H9 (cell line): ENCODE measurements at regions not wholly inside any gene's neighbourhood (a gene's known extent, or its start where the extent isn't known, plus 50 kb on each side); places are given as distances from the start of the nearest gene placed in this dataset.

Source experiments
- DNase-seq: peaks from one replicate; pipeline ENCODE4 v3.0.0-alpha.2; 2017
- H2AFZ ChIP-seq: one replicate; pipeline ENCODE4 v1.6.1; 2013; ENCODE audit warnings: mild to moderate bottlenecking, low read length, control low read depth, moderate library complexity
- H2AK5ac ChIP-seq: 2 replicates; pipeline ENCODE4 v1.6.1; 2013; ENCODE audit warnings: low read length, control low read depth, mixed read lengths; ENCODE audit not compliant: insufficient read length
- H2BK120ac ChIP-seq: one replicate; pipeline ENCODE4 v1.6.1; 2013; ENCODE audit warnings: low read depth, mild to moderate bottlenecking, low read length, control low read depth, inconsistent platforms; ENCODE audit not compliant: poor library complexity, severe bottlenecking
- H2BK12ac ChIP-seq: 2 replicates; pipeline ENCODE4 v1.6.1; 2013; ENCODE audit warnings: low read length, control low read depth, mixed read lengths, low read depth; ENCODE audit not compliant: insufficient read length
- H2BK15ac ChIP-seq: 2 replicates; pipeline ENCODE4 v1.6.1; 2013; ENCODE audit warnings: low read depth, low read length, control low read depth
- H2BK20ac ChIP-seq: one replicate; pipeline ENCODE4 v1.6.1; 2013; ENCODE audit warnings: low read depth, mild to moderate bottlenecking, low read length, control low read depth, inconsistent platforms; ENCODE audit not compliant: poor library complexity, severe bottlenecking
- H2BK5ac ChIP-seq: 2 replicates; pipeline ENCODE4 v1.6.1; 2013; ENCODE audit warnings: low read length, control low read depth, mixed read lengths; ENCODE audit not compliant: insufficient read length
- H3K14ac ChIP-seq: 2 replicates; pipeline ENCODE4 v1.6.1; 2013; ENCODE audit warnings: low read length, control low read depth; ENCODE audit not compliant: insufficient read depth
- H3K18ac ChIP-seq: 2 replicates; pipeline ENCODE4 v1.6.1; 2013; ENCODE audit warnings: low read depth, mild to moderate bottlenecking, mixed read lengths, low read length, control low read depth; ENCODE audit not compliant: insufficient read length
- H3K23ac ChIP-seq: 2 replicates; pipeline ENCODE4 v1.6.1; 2013; ENCODE audit warnings: low read length, control low read depth, mixed read lengths, low read depth; ENCODE audit not compliant: insufficient read length
- H3K23me2 ChIP-seq: 2 replicates; pipeline ENCODE4 v1.6.1; 2013; ENCODE audit warnings: low read depth, mild to moderate bottlenecking, mixed read lengths, low read length, control low read depth; ENCODE audit not compliant: insufficient read length, poor library complexity, severe bottlenecking
- H3K27ac ChIP-seq: 2 replicates; pipeline ENCODE4 v1.5.1; 2013; ENCODE audit warnings: low read length, control low read depth, mixed read lengths, low read depth; ENCODE audit not compliant: insufficient read length
- H3K27me3 ChIP-seq: 2 replicates; pipeline ENCODE4 v1.6.1; 2013; ENCODE audit warnings: low read length, control low read depth, inconsistent platforms; ENCODE audit not compliant: insufficient read depth
- H3K4ac ChIP-seq: 2 replicates; pipeline ENCODE4 v1.6.1; 2013; ENCODE audit warnings: low read depth, mild to moderate bottlenecking, control low read depth, inconsistent platforms, low read length, moderate library complexity
- H3K4me1 ChIP-seq: 2 replicates; pipeline ENCODE4 v1.6.1; 2013; ENCODE audit warnings: low read length, control low read depth, inconsistent platforms; ENCODE audit not compliant: insufficient read depth
- H3K4me2 ChIP-seq: 2 replicates; pipeline ENCODE4 v1.6.1; 2013; ENCODE audit warnings: low read length, control low read depth, mixed read lengths; ENCODE audit not compliant: insufficient read length, insufficient read depth
- H3K56ac ChIP-seq: 2 replicates; pipeline ENCODE4 v1.6.1; 2013; ENCODE audit warnings: low read depth, mild to moderate bottlenecking, mixed read lengths, low read length, control low read depth; ENCODE audit not compliant: insufficient read length
- H3K79me1 ChIP-seq: 2 replicates; pipeline ENCODE4 v1.6.1; 2013; ENCODE audit warnings: low read depth, mild to moderate bottlenecking, moderate library complexity, low read length, control low read depth, inconsistent platforms; ENCODE audit not compliant: insufficient read depth, poor library complexity, severe bottlenecking
- H3K79me2 ChIP-seq: 2 replicates; pipeline ENCODE4 v1.6.1; 2013; ENCODE audit warnings: low read length, control low read depth, inconsistent platforms; ENCODE audit not compliant: insufficient read depth
- H3K9ac ChIP-seq: 2 replicates; pipeline ENCODE4 v1.6.1; 2013; ENCODE audit warnings: low read length, control low read depth, mixed read lengths; ENCODE audit not compliant: insufficient read length; ENCODE audit errors: extremely low read depth
- H3K9me3 ChIP-seq: one replicate; pipeline ENCODE4 v1.6.1; 2013; ENCODE audit warnings: low read depth, low read length, inconsistent platforms; ENCODE audit not compliant: control insufficient read depth
- H3T11ph ChIP-seq: one replicate; pipeline ENCODE4 v1.6.1; 2013; ENCODE audit warnings: mild to moderate bottlenecking, low read length, control low read depth, inconsistent platforms
- H4K20me1 ChIP-seq: one replicate; pipeline ENCODE4 v1.6.1; 2013; ENCODE audit not compliant: control insufficient read depth, insufficient read length, insufficient read depth
- H4K5ac ChIP-seq: 2 replicates; pipeline ENCODE4 v1.6.1; 2013; ENCODE audit warnings: low read depth, mild to moderate bottlenecking, mixed read lengths, low read length, control low read depth; ENCODE audit not compliant: insufficient read length
- H4K8ac ChIP-seq: replicated peaks from 2 replicates; pipeline ENCODE4 v1.6.1; 2013; ENCODE audit warnings: low read length, control low read depth, mixed read lengths, low read depth; ENCODE audit not compliant: insufficient read length
- H4K91ac ChIP-seq: 2 replicates; pipeline ENCODE4 v1.6.1; 2013; ENCODE audit warnings: low read depth, mild to moderate bottlenecking, moderate library complexity, mixed read lengths, low read length, control low read depth; ENCODE audit not compliant: insufficient read length
- H3K27ac Mint-ChIP-seq, 3 experiments: 2 replicates in 2 of 3; 3 replicates in 1 of 3; pipeline ENCODE4 v1.8.0; 2020 to 2021; ENCODE audit warnings: mixed read lengths in 3 of 3, mild to moderate bottlenecking in 1 of 3, moderate library complexity in 1 of 3
- H3K27me3 Mint-ChIP-seq: 2 replicates; pipeline ENCODE4 v1.8.0; 2021; ENCODE audit warnings: low read depth, mild to moderate bottlenecking, moderate library complexity, mixed read lengths
- H3K36me3 Mint-ChIP-seq, 3 experiments: 2 replicates in 2 of 3; 3 replicates in 1 of 3; pipeline ENCODE4 v1.8.0; 2020 to 2021; ENCODE audit warnings: low read depth in 3 of 3, mixed read lengths in 3 of 3; ENCODE audit not compliant: insufficient read depth in 1 of 3
- H3K4me1 Mint-ChIP-seq, 2 experiments: 2 replicates each; pipeline ENCODE4 v1.8.0; 2020; ENCODE audit warnings: mixed read lengths in 2 of 2
- H3K4me3 Mint-ChIP-seq, 2 experiments: 2 replicates in 1 of 2; 3 replicates in 1 of 2; pipeline ENCODE4 v1.8.0; 2020 to 2021; ENCODE audit warnings: mild to moderate bottlenecking in 2 of 2, mixed read lengths in 2 of 2, moderate library complexity in 1 of 2
- H3K9me3 Mint-ChIP-seq, 2 experiments: 2 replicates in 1 of 2; 3 replicates in 1 of 2; pipeline ENCODE4 v1.8.0; 2020; ENCODE audit warnings: mild to moderate bottlenecking in 2 of 2, mixed read lengths in 2 of 2, moderate library complexity in 1 of 2
- CTCF ChIP-seq: fragments of 200-600 bp; sonication (generic); conservative IDR thresholded peaks from 3 replicates; pipeline ENCODE4 v1.8.0; 2021; ENCODE audit warnings: antibody characterized with exemption, mild to moderate bottlenecking
- WGBS: extraction: QIAGEN DNeasy Blood & Tissue Kit; methylation state at CpG from one replicate; pipeline ENCODE4 v1.1.7; 2013; ENCODE audit warnings: missing lambda C conversion rate, low lambda C conversion rate, mixed read lengths; ENCODE audit not compliant: insufficient read length; ENCODE audit errors: extremely low coverage; 5-methylcytosine and 5-hydroxymethylcytosine counted together

GRCh38 chr15:98383571-98383970 is 264.8 kb upstream of the IGF1R start:
- Histone ChIP-seq H3K14ac (no peak overlapping the region), H2BK12ac (no peak overlapping the region), H3K79me1 (no peaks in the 10 kb centered on the region), H3K56ac (no peak overlapping the region), H3K9ac (no peak overlapping the region), H4K20me1 (no peaks in the 10 kb centered on the region), H2AK5ac (no peak overlapping the region), H2BK20ac (no peak overlapping the region), H2AFZ (no peak overlapping the region), H3K79me2 (no peaks in the 10 kb centered on the region), H3K23me2 (no peaks in the 10 kb centered on the region), H3K27me3 (no peaks in the 10 kb centered on the region), H3K18ac (no peak overlapping the region), H3K9me3 (no peaks in the 10 kb centered on the region), H3K4me2 (no peak overlapping the region), H2BK5ac (no peak overlapping the region), H4K8ac (no peak overlapping the region), H4K5ac (no peak overlapping the region), H3K27ac (no peak overlapping the region), H2BK15ac (no peak overlapping the region), H3T11ph (no peak overlapping the region), H4K91ac (no peak overlapping the region), H3K4ac (no peak overlapping the region), H3K4me1 (no peaks in the 10 kb centered on the region), H3K23ac (no peak overlapping the region), H2BK120ac (no peak overlapping the region)
- Mint-ChIP-seq H3K4me3 (no peak overlapping the region), H3K27me3 (peaks cover 3% of the 10 kb centered on the region; the same call in 1 of the 2 replicates), H3K27ac (no peak overlapping the region), H3K9me3 (peaks cover 8 to 16% of the 10 kb centered on the region in 2 experiments), H3K36me3 (peaks cover 2 to 14% (median 7%) of the 10 kb centered on the region in 3 experiments; a peak in 6 of 7 replicates), H3K4me1 (peaks cover 12 to 14% of the 10 kb centered on the region in 2 experiments)
- DNase-seq = no peak
- no CpG with 5 or more reads among the region's 2 CpGs for WGBS
- TF ChIP-seq CTCF = no peak
